ENCODE measurements at regions not wholly inside any gene's neighbourhood (a gene's known extent, or its start where the extent isn't known, plus 50 kb on each side); places are given as distances from the start of the nearest gene placed in this dataset.

DNA sequence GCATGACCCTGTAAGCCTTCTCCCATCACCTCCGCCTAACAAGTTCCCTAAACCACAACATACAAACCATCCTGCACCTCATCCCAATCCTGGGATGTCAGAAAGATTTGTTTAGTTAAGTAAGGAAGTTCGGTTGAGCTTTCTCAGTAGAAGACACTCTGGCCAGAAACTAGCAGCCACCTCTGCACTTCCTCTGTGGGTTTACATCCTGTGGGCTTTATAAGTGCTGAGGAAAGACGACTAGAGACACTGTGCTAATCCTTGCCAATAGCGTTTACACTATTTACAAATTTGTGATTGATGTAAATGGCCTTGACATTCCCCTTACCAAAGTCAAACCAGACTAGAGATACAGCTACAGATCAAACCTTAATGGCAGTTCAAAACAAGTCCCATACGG is 246.0 kb downstream of the KDM5D start:
- no peak overlapping the region for H3K4me3 ChIP-seq (ENCODE audit: low read depth, low read length)
- ChIA-PET POLR2A (no interaction called here), CTCF (no interaction called here)
- no peak for TF ChIP-seq CTCF (IDR thresholded peaks at IDR 0.05; ENCODE audit: insufficient read depth, low read length, missing control alignments)
- DNase-seq (ENCODE audit: low read depth, low spot score): no peak

DNA sequence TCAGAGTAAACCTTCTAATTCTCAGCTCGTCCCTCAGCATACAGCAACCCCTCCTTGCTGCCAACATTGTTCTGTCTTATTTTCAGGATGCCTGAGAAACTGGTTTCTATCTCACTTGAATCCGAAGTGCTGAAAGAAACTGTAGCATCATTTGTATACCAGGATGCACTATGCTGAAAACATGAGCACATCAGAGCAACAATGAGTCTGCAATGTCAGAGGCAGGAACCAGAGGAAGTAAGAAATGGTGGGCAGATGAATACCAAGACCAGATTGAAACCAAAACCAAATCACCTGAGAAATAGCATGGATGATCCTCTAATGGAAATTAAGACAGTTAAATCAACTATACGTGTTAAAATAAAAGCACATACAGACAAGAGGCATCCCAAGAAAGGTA is 257.0 kb downstream of the KDM5D start:
- CTCF ChIA-PET: no interaction called here
- POLR2A ChIA-PET: no interaction called here

GRCh38 chrY:19484997-19485396 is 259.5 kb downstream of the KDM5D start:
- no peak for TF ChIP-seq CTCF (IDR thresholded peaks at IDR 0.05; ENCODE audit: insufficient read depth, low read length, missing control alignments)
- ChIA-PET CTCF (no interaction called here), POLR2A (no interaction called here)
- no peak overlapping the region for H3K4me3 ChIP-seq (ENCODE audit: low read depth, low read length)
- no peak for DNase-seq (ENCODE audit: low read depth, low spot score)

More for the DNA sequence above, 257.0 kb downstream of the KDM5D start:
- no peak for DNase-seq (ENCODE audit: low read depth, low spot score)
- TF ChIP-seq CTCF (IDR thresholded peaks at IDR 0.05; ENCODE audit: insufficient read depth, low read length, missing control alignments): no peak
- no peak overlapping the region for H3K4me3 ChIP-seq (ENCODE audit: low read depth, low read length)

DNA sequence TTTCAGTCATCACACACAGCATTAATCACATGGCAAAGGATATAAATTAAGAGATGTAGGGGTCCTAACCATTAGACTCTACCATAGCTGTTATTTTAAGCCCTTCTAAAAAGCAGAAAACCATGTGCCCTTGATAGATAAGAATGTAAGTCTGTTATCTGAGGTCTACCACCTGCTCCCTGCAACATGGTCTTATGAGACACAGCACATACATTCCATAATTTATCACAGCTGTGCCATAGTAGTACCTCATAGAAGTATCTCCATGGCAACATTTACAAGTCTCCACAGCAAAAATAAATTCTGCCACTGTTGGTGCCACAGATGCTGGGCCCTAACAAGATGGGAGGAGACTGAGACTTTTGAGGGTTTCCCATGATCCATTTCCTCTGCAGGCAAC is 265.4 kb downstream of the KDM5D start:
- CTCF ChIA-PET: no interaction called here
- no peak overlapping the region for H3K4me3 ChIP-seq (ENCODE audit: low read depth, low read length)
- POLR2A ChIA-PET: no interaction called here
- no peak for TF ChIP-seq CTCF (IDR thresholded peaks at IDR 0.05; ENCODE audit: insufficient read depth, low read length, missing control alignments)
- DNase-seq (ENCODE audit: low read depth, low spot score): no peak

DNA sequence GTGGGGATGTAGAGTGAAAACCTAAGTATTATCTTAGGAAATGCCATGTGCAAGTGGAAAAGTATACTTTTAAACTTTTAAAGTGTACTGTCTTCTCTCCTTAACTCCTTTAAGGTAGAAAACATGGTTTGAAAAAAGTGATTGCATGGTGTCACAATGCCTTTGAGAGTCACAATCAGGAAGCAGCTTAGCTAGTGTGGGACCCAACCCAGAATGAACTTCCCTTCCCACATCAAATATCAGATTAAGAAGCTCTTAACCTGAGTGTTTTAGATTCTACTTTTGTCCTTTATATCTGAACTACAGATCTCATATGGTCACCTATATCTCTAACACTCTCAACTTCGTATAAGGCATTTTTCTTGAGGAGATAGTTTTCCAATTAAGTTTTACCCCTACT is 266.6 kb downstream of the KDM5D start:
- H3K4me3 ChIP-seq (ENCODE audit: low read depth, low read length): no peak overlapping the region
- no peak for DNase-seq (ENCODE audit: low read depth, low spot score)
- no peak for TF ChIP-seq CTCF (IDR thresholded peaks at IDR 0.05; ENCODE audit: insufficient read depth, low read length, missing control alignments)
- POLR2A ChIA-PET: no interaction called here
- CTCF ChIA-PET: no interaction called here

DNA sequence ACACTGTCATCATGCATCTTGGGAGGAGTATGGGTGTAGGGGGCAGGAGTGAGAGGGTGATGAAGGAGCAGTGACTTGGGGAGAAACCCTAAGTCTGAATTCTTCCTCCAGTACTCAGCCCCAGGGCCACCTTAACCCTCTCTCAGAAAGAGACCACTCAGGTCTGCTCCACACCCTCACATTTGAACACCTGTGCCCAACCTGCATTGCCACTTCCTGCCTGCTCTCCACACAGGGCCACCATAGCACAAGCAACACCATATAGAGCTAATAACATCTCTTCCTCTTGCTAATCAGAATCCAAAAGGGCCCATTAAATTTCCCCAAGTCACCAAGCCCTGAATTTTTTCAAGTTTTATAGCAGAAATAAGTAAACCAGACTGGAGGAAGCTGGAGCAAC is 278.7 kb downstream of the KDM5D start:
- no peak for TF ChIP-seq CTCF (IDR thresholded peaks at IDR 0.05; ENCODE audit: insufficient read depth, low read length, missing control alignments)
- POLR2A ChIA-PET: no interaction called here
- DNase-seq (ENCODE audit: low read depth, low spot score): no peak
- no peak overlapping the region for H3K4me3 ChIP-seq (ENCODE audit: low read depth, low read length)
- CTCF ChIA-PET: no interaction called here
